Stimulated activated CD8-positive, alpha-beta memory T cell treated with anti-CD3 and anti-CD28 coated beads, Interleukin-4, amount 100 ng/mL, for 1 hour (primary cell): ENCODE measurements at regions not wholly inside any gene's neighbourhood (a gene's known extent, or its start where the extent isn't known, plus 50 kb on each side); places are given as distances from the start of the nearest gene placed in this dataset.
"Not testable (repeated sequence)": the region's sequence is repeated elsewhere in the genome, so short reads cannot be mapped to it uniquely, and the experiment has no call there.

ENCODE experiments used
- DNase-seq, 2 donors: peaks; one replicate each; pipeline ENCODE4 v3.0.0-alpha.2; 2020; ENCODE audit warnings: low read depth in 2 of 2, low spot score in 1 of 2

DNA sequence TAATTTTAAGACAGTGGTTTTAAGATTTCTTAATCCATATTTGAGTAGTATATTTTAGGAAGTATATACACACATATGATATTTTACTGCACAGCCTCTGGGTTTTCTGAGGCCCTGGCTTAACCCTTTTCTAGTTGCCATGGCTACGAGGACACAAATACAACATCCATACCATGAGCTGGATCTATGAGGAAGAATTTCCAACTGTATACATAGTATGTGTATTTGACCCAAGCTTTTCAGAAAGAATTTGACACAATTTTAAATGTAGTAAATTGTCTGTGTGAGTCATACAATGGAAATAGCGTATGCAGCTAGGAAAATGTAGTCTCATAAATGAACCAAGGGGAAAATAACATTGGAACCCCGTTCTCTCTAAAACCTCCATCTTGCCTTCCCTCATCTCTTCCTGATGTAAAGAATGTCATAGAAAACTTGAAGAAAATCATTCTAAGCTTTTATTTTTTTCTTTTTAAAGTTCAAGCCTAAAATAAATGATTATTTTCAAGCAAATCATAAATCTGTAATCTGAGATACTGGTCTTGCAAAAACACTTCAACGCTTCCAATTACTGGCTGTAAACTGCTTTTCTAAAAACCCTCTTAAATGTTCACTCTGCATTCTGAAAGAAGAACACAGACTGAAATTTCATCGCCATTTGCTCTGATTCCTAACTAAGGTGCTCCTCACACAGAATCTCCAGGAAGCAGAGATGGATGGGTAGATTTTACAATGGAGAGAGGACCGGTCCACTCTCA is 172.4 kb downstream of the LACC1 start:
- DNase-seq, result no peak

DNA sequence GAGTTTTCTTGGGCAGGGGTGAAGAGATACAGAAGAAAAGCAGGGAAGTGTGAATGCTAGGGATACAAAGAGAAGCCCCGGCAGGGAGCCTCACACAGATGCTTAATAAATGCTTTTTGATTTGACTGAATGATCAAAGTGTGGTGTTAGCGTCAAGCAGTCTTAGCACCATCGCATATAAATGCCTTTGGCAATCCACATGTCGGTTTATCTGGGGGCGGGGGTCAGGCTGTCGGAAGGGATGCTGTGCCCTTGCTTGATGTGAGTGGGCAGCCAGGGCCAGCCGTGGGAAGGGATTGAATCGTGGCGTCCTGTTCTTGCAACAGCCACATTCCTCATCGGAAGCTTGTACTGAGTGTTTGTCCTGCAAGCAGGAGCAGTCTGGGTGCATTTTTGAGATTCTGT is 173.1 kb downstream of the LACC1 start:
- DNase-seq, result no peak

DNA sequence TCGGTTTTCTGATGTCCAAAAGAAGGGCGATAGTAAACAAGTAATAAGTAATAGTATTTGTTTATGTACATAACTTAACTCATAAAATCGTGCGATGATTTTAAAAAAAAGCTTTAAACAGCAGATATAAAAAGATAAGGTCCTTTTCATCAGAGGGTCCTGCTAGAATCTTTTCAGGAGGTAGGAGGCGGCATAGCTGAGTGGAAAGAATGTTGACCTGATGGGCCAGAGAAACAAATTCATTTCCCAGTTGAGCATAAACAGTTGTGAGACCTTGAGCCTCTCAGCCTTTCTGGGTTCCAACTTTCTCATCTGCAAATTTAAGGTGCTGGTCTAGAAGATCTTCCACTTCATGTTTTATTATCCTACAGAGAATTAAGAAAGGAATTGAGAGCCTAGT is 173.5 kb downstream of the LACC1 start:
- DNase-seq, result no peak

DNA sequence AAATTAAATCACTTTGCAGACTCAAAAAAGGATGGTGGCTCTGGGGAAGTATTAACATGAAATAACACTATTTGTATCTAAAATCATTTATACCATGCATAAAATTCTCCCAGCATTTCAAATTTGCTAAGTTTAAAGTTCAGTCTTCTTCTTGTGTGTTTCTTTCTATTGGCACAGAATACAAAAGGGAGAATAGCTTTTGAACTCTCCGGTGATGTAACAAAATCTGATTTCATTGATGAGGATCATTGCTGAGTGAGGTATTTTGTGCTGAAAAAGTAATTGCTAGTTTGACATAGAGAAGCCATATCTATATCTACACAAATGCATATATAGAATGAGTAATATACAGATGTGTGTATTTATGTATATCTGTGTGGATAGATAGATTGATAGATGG is 174.8 kb downstream of the LACC1 start:
- DNase-seq, result no peak

DNA sequence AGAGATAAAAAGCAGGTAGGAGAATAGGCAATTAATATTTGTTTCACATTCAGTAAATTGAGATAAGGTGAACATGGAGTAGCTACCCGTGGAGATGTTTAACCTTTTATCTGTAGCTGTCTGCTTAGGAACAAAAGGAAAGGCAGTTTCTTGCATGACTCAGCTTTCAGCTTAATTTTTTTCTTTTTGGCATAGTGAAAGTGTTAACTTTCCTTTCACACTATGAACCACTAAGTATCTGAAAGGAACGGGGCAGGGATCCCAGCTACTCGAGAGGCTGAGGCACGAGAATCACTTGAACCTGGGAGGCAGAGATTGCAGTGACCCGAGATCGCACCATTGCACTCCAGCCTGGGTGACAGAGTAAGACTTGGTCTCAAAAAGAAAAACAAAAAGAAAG is 176.0 kb downstream of the LACC1 start:
- DNase-seq, result not testable (repeated sequence)

DNA sequence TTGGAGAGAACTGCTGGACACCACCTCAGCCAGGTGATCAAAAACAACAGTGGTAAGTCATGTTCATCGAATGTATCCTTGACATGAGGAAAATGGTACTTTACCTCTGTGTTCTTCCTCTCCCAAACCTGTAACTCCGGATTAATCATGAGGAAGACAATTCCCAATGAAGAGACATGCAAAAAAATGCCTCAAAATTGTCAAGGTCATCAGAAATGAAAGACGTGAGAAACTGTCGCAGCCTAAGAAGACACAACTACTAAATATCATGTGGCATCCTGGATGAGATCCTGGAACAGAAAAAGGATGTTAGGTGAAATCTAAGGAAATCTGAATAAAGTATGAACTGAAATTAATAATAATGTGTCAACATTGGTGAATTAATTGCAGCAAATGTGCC is 178.4 kb downstream of the LACC1 start:
- DNase-seq, result no peak

DNA sequence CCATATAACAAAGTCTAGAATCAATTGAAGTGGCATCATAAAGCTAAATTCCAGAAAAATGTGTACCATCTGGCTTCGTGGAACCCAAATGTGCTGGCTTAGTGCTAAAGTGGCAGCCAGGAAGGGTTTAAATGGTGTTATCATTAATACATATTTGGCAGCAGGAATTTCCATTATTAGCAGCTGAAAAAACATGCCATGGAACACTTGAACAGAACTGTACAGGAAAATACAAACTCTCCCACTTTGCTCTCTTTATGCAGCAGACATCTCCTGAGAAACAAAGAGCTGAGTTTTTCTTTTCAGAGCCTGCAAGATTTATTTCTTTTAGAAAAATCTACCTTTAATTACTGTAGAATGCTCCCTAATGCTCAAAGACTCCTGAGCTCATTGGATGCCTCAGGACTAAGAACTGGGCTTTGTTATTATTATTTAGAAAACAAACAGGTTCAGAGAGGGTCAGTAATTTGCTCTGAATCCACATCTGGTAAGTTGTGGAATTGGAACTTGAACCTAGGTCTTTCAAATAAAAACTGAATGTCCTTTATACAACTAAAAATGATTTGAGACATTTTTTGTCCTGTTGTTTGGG is 179.0 kb downstream of the LACC1 start:
- DNase-seq, result no peak

DNA sequence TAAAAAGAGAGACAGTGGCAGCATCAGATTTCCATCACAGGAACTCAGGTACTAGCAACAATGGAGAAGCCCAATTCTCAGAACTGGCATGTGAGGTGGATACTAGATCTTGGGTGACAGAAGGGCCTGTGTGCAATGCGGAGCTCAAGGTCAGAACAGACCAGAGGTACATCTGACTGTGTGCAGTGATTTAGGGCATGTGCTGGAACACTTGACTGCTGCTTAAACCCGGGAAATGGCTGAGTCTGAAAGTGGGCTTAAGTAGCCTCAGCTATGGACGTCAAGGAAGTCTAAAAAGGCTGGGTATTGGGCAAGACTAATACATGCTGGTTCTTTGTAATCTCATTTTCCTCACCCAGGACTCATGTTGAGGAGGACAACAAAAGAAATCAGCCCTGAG is 182.2 kb downstream of the LACC1 start:
- DNase-seq, result no peak

DNA sequence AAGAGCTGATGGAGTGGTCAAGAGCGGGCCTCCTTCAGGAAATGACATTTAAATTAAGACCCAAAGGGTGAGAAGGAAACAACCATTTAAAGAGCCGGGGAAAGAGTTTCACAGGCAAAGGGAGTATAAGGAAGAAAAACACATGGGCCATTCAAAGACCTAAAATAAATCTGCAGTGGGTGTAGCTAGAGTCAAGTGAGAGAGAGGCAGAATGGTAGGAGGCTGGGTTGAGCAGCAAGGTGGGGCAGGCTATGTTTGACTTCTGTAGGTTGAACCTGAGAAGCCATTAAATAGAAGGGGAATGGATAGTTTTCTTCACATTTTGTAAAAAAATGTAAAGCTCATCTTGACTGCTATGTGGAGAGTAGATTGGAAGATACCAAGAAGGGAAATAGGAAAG is 183.8 kb downstream of the LACC1 start:
- no peak for DNase-seq

DNA sequence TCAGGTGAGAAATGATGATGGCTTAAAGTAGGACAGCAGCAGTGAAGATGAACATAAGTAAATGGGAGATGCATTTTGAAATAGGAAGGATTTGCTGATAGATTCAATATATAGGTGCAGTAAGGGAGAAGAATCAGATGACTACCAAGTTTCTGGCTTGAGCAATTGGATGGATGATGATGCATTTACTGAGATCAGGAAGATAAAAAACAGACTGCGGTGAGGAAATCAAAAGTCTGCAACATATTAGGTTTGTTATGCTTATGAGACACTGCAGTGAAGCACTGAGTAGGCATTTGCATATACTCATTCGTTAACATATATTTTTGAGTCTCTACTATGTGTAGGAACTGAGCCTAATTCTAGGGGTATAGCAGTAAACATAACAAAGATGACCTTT is 184.2 kb downstream of the LACC1 start:
- no peak for DNase-seq

DNA sequence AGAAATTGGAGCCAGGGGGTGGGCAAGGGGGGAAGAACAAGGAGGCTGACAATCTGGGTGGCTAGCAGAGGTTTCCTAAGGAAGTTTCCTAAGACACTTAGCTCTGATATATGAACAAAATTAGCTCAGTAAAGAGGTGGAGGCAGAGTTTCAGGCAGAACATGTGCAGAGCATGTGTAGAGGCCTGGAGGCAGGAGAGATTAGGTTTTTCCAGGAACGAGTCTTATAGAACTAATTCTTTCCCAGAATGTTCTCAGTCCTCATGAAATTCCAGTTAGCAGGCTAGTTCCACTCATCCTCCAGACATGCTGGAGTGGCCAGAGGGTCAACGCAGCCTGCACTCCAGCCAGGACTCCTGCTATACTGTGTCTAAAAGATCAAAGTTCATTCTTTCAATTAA is 184.7 kb downstream of the LACC1 start:
- DNase-seq, result no peak

DNA sequence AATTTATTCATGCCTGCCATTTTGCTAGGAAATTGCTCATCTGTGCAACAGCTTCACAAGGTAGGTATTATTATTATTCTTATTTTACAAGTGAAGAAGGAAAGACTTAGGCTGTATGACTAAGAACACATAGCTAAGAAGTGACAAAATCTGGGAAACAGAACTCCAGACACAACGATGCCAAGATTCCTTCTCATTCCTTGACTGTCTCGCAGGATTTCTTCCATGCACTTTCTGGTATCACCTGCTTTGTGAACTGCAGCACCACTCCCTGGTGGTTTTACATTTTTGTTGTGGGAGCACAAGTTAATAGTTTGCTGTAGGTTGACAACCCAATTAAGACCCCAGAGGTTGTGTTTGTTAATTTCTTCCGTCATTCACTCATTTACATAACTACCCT is 188.5 kb downstream of the LACC1 start:
- no peak for DNase-seq

DNA sequence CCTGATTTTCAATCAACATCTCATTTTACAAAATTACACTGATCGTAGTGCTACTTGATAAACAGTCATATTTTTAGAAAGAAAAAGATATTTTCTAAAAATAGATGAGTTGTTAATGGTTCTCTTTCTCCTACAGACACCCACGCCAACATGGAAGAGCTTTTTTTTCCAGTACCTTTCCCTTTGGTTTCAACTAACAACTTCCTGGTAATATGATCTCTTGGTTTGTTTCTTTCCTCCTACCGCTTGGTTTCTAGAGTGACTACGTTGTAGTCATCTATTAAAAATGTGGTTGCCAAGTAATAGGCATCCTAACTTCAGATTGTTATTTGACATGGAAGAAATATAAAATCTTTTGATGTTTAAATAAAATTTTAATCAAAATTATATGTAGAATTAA is 189.0 kb downstream of the LACC1 start:
- no peak for DNase-seq

DNA sequence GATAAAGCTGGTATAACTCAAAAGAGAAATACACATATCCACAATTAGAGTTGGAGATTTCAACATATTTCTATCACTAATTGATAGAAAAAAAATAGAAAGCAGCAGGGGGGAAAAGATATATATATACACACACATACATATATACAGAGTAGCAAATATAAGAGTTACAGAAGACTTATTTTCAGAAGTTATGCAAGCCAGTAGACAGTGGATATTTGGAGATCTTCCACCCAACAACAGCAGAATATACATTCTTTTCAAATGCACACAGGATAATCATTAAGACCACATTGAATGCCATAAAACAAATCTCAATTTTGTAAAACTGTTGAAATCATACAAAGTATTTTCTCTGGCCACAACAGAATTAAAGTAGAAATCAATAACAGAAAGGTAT is 192.8 kb downstream of the LACC1 start:
- DNase-seq, result no peak

DNA sequence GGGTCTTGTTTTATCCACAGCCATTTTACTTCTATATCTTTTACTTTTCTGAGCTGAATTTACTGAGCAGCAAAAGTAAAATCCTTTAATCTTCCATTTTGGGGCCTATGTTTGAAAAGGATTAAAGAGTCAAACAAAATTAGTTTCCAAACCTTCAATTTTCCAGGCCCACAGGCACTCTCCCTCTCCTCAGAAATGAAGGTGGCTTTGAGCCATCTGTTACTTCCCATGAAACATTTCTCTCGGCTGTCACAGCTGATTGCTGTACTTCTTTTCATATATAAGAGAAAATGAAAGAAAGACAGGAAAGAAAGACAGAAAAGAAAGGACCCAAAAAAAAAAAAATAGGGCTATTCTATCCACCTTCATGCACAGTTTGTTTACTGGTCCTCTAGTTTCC is 194.9 kb downstream of the LACC1 start:
- no peak for DNase-seq

DNA sequence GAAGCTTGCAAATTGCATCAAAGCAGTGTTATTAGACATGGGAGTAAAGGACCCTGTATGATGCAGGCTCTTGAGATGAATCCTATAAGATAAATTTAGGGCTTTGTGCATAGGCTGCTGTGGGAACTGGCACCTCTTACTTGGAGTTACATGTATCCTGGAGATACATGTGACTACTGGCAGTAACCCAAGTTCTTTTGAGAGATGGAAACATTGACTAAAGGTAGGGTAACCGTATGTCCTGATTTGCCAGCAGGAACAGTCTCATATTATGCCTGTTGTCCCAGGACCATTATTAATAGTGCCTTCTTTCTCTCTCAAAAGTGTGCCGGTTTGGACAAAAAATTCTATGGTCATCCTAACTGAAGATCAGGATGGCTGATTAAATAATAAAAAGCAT is 195.4 kb downstream of the LACC1 start:
- DNase-seq, result no peak

DNA sequence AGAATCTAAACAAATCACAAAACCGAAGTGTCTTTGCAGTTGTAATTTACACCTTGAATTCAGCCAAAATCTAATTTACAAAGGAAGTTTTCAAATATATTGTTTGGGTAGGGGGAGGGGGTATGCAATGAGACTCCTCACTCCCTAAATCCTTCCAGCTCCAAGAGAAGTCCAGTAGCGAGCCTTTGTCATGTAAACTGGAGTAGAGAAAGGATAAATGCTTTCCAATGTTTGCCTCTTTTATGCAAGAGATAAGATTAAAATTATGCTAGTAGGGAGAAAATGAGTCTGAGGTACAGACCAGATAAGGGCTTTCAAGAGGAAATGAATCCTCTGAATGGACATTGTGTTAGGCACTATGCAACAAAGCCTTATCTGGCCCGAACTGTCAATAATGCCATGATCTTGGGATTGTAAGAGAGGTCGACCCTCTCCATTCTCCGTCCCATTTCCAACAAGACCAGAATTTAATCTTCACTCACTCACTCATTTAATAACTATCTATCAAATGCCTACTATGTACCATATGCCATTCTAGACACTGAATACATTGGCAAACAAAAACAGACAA is 199.2 kb downstream of the LACC1 start:
- DNase-seq, result no peak

DNA sequence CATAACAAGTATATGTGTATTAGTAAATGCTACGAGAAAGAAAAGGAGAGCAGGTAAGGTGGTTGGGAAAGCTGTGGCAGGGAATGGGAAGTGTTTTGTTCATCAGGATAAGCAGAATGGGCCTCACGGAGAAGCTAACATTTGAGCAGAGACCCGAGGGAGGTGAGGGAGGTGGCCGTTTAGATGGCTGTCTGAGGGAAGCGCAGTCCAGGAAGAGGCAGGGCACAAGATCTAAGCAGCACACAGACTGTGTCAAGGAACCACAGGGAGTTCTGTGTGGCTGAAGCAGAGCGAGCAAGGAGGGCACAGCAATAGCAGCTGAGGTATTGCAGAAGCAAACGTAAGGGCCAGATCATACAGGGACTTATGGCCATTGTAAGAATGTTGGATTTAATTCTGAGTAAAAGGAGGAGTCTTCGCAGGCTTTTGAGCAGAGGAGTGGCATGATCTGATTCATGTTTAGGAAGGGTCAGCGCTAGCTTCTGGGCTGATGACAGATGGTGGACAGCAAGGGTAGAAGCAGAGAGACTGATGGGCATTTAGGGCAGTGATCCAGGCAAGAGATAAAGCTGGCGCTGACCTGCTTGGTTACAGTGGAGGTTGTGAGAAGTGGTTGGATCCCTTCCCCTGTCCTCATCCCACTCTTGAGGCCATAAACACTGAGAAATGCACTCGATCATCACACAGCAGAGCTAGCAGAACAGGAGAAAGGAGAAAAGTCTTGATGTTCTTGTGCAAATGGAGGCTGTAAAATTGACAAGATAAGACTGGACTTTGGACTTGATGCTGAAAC is 199.9 kb downstream of the LACC1 start:
- DNase-seq, result no peak

DNA sequence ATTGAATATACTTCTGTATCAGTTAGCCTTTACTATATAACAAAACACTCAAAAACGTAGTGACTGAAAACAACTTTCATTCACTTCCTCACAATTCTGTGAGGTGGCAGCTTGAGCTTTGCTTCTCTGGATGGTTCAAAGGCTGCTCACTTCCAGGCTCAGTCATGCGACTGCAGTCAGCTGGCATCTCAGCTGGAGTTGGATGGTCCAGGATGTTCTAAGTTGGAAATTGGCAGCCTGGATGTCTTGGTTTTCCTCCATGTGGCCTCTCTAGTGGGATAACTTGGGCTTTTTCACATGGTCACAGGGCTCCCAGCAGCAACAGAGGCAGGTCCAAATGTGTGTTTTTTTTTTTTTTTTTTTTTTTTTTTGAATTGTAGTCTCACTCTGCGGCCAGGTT is 204.4 kb downstream of the LACC1 start:
- DNase-seq, result no peak

DNA sequence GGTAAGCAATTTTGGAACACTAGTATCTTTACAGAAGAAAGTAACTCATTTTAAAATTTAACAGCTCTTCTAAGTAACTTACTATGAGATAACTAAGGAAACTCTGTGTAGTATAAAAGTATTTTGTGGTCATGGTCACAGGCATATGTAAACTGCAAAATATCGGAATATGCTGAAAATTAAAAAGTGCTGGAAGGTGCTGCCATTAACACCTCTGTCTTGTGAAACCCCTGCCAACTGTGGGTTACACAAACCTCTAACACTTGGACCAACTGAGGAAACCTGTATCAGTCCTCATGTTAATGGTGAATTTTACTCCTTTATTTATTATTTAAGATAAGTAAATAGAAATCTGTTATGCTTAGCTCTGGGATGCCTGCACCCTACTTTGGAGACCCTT is 206.7 kb downstream of the LACC1 start:
- no peak for DNase-seq

DNA sequence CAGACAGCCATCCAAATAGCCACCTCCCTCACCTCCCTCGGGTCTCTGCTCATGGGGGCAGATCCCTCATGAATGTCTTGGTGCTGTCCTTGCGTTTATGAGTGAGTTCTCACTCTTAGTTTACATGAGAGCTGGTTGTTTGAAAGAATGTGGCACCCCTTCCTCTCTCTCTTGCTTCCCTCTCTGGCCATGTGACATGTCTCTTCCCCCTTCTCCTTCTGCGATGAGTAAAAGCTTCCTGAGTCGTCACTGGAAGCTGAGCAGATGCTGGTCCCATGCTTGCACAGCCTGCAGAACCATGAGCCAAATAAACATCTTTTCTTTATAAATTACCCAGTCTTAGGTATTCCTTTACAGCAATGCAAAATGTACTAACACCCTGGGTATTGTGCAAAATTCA is 208.7 kb downstream of the LACC1 start:
- no peak for DNase-seq

DNA sequence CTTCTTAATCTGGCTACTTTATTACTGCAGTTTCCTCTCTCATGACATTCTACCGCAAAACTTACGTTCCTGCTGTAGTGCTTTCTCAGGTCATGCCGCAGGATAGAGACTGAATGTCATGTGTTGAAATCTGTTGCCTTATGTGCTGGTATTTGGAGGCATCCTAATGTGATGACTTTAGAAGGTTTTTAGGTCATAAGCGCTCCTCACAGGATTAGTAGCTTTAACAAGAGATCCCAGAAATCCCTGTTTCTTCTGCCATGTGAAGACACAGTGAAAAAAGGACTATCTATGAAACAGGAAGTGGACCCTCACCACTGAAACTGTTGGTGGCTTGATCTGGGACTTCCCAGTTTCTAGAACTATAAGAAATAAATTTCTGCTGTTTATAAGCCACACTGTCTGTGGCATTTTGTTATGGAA is 209.3 kb downstream of the LACC1 start:
- no peak for DNase-seq
